A549 (cell line): ENCODE measurements at regions not wholly inside any gene's neighbourhood (a gene's known extent, or its start where the extent isn't known, plus 50 kb on each side); places are given as distances from the start of the nearest gene placed in this dataset.

Experiments
- BCL3 ChIP-seq: fragments of >200 bp; sonication (Bioruptor Twin); formaldehyde crosslinking; IDR thresholded peaks from 3 replicates; pipeline ENCODE4 v1.6.1; 2016
- CHD2 ChIP-seq: fragments of 150-350 bp; IDR thresholded peaks from 2 replicates; pipeline ENCODE4 v1.6.1; 2014; ENCODE audit warnings: low read length; ENCODE audit not compliant: partially characterized antibody
- CTCF ChIP-seq: fragments of >200 bp; sonication (Bioruptor Twin); formaldehyde crosslinking; IDR thresholded peaks from 3 replicates; pipeline ENCODE4 v1.5.1; 2016
- ESRRA ChIP-seq: fragments of 150-350 bp; IDR thresholded peaks from 2 replicates; pipeline ENCODE4 v1.6.1; 2014; ENCODE audit warnings: mild to moderate bottlenecking, low read length, borderline replicate concordance
- HEYL ChIP-seq: fragments of 250-450 bp; sonication (Bioruptor Pico); IDR thresholded peaks from 2 replicates; pipeline ENCODE4 v1.8.0; 2021; ENCODE audit warnings: mild to moderate bottlenecking, moderate library complexity
- MAX ChIP-seq: IDR thresholded peaks from 2 replicates; pipeline ENCODE4 v1.6.1; 2012
- MAZ ChIP-seq: fragments of 150-350 bp; IDR thresholded peaks from 2 replicates; pipeline ENCODE4 v1.6.1; 2014; ENCODE audit warnings: antibody characterized with exemption, low read depth, low read length, borderline replicate concordance
- PHF8 ChIP-seq: fragments of 200-600 bp; sonication (generic); IDR thresholded peaks from 2 replicates; pipeline ENCODE4 v1.6.1; 2016; ENCODE audit warnings: low read depth, mild to moderate bottlenecking, antibody characterized with exemption, moderate library complexity, borderline replicate concordance
- REST ChIP-seq: fragments of 200-600 bp; sonication (generic); IDR thresholded peaks from 2 replicates; pipeline ENCODE4 v1.6.1; 2016; ENCODE audit warnings: antibody characterized with exemption, mild to moderate bottlenecking, moderate library complexity
- ZC3H11A ChIP-seq: fragments of 450-650 bp; IDR thresholded peaks from 2 replicates; pipeline ENCODE4 v1.6.1; 2014; ENCODE audit warnings: antibody characterized with exemption, mild to moderate bottlenecking

GRCh38 chr1:4179914-4180735 lies 280.1 kb upstream of the C1orf174 start:
- TF ChIP-seq CHD2 (no peak), CTCF (no peak), MAZ (no peak), REST (no peak), MAX (no peak), BCL3 (no peak), PHF8 (no peak), HEYL (CRISPR knock-in tag) (no peak), ESRRA (no peak), ZC3H11A (no peak)
